ENCODE measurements at regions not wholly inside any gene's neighbourhood (a gene's known extent, or its start where the extent isn't known, plus 50 kb on each side); places are given as distances from the start of the nearest gene placed in this dataset.
A peak's percentile ranks its signal among the peaks of the same experiment; 100 is the strongest.

- no peaks in the 10 kb centered on the region for H3K79me2 ChIP-seq (ENCODE audit: insufficient read depth)
- no peak overlapping the region for H3K4me3 ChIP-seq (ENCODE audit: low read depth in 2 of 2, low read length in 1 of 2)
- H3K9me3 ChIP-seq, result no peaks in the 10 kb centered on the region
- TF ChIP-seq REST (IDR thresholded peaks at IDR 0.05; ENCODE audit: low read depth, low read length), result no peak
- TF ChIP-seq CTCF (IDR thresholded peaks at IDR 0.05), result no peak
- TF ChIP-seq GATA2 (CRISPR knock-in tag; IDR thresholded peaks at IDR 0.05), result no peak
- TF ChIP-seq POLR2AphosphoS5 (IDR thresholded peaks at IDR 0.05; ENCODE audit: low read depth, low read length), result no peak
- no peak for TF ChIP-seq GABPA (IDR thresholded peaks at IDR 0.05; ENCODE audit: low read depth)
- TF ChIP-seq EP300 (IDR thresholded peaks at IDR 0.05; ENCODE audit: borderline replicate concordance in 1 of 2, low read depth in 1 of 2, low read length in 1 of 2), result no peak
- ChIA-PET POLR2A (no interaction called here), CTCF (no interaction called here)
- H3K4me2 ChIP-seq, result no peak overlapping the region
- H4K20me1 ChIP-seq (ENCODE audit: insufficient read depth), result no peaks in the 10 kb centered on the region
- no peaks in the 10 kb centered on the region for H3K36me3 ChIP-seq (replicated peaks in 1 of 2; ENCODE audit: control insufficient read depth in 1 of 2, insufficient read depth in 2 of 2, low read length in 1 of 2)
- H3K9me2 ChIP-seq, result no peaks in the 10 kb centered on the region
- H3F3A ChIP-seq (replicated peaks; ENCODE audit: insufficient read depth), result peaks cover 25% of the 10 kb centered on the region
- H2AFZ ChIP-seq (ENCODE audit: low read depth), result no peak overlapping the region
- H3K27me3 ChIP-seq (ENCODE audit: insufficient read depth), result no peaks in the 10 kb centered on the region
- no peak overlapping the region for H3K27ac ChIP-seq (ENCODE audit: low read depth in 2 of 2, low read length in 1 of 2)
- H3K9ac ChIP-seq, result no peak overlapping the region
- H3K4me1 ChIP-seq (ENCODE audit: control insufficient read depth in 1 of 2, insufficient read depth in 2 of 2, low read depth in 1 of 2, low read length in 1 of 2), result peaks cover 11 to 25% of the 10 kb centered on the region in 2 experiments; a peak in 3 of 4 replicates
- DNase-seq, result no peak
- 96% methylated on average over 7 of the region's 7 CpGs for WGBS (ENCODE audit: low lambda C conversion rate)
These were observed 68.0 kb upstream of the TNS3 start for GRCh38 chr7:47649919-47650318.

GRCh38 chr7:47648275-47648925, 66.5 kb upstream of the TNS3 start:
- ChIA-PET POLR2A (no interaction called here), CTCF (no interaction called here)
- peak overlapping the region in 1 of 2 experiments; percentile 30; a peak in 1 of 4 replicates for H3K27ac ChIP-seq (ENCODE audit: low read depth in 2 of 2, low read length in 1 of 2)

More at GRCh38 chr7:47648275-47648925, 66.5 kb upstream of the TNS3 start:
- Histone ChIP-seq H3K36me3 (replicated peaks in 1 of 2; ENCODE audit: control insufficient read depth in 1 of 2, insufficient read depth in 2 of 2, low read length in 1 of 2) (peaks cover 0 to 5% of the 10 kb centered on the region in 2 experiments), H3K27me3 (ENCODE audit: insufficient read depth) (no peaks in the 10 kb centered on the region), H3K4me1 (ENCODE audit: control insufficient read depth in 1 of 2, insufficient read depth in 2 of 2, low read depth in 1 of 2, low read length in 1 of 2) (peaks cover 5 to 11% of the 10 kb centered on the region in 2 experiments; a peak in 3 of 4 replicates), H3K79me2 (ENCODE audit: insufficient read depth) (no peaks in the 10 kb centered on the region), H3K9ac (no peak overlapping the region), H3K9me2 (no peaks in the 10 kb centered on the region), H3F3A (replicated peaks; ENCODE audit: insufficient read depth) (peaks cover 19% of the 10 kb centered on the region), H3K9me3 (0 out of 2 replicates have a peak, but pooled peaks cover 7% of the 10 kb centered on the region), H4K20me1 (ENCODE audit: insufficient read depth) (no peaks in the 10 kb centered on the region), H2AFZ (ENCODE audit: low read depth) (no peak overlapping the region), H3K4me2 (no peak overlapping the region), H3K4me3 (ENCODE audit: low read depth in 2 of 2, low read length in 1 of 2) (no peak overlapping the region)
- TF ChIP-seq PBX3 (IDR thresholded peaks at IDR 0.05) (peak; percentile 31), CTCF (IDR thresholded peaks at IDR 0.05) (no peak)
- no peak for DNase-seq
- 85% methylated on average over 7 of the region's 7 CpGs for WGBS (ENCODE audit: low lambda C conversion rate)

Data from SK-N-SH (cell line).